ENCODE measurements at regions not wholly inside any gene's neighbourhood (a gene's known extent, or its start where the extent isn't known, plus 50 kb on each side); places are given as distances from the start of the nearest gene placed in this dataset.
"Not testable (repeated sequence)": the region's sequence is repeated elsewhere in the genome, so short reads cannot be mapped to it uniquely, and the experiment has no call there.

DNA sequence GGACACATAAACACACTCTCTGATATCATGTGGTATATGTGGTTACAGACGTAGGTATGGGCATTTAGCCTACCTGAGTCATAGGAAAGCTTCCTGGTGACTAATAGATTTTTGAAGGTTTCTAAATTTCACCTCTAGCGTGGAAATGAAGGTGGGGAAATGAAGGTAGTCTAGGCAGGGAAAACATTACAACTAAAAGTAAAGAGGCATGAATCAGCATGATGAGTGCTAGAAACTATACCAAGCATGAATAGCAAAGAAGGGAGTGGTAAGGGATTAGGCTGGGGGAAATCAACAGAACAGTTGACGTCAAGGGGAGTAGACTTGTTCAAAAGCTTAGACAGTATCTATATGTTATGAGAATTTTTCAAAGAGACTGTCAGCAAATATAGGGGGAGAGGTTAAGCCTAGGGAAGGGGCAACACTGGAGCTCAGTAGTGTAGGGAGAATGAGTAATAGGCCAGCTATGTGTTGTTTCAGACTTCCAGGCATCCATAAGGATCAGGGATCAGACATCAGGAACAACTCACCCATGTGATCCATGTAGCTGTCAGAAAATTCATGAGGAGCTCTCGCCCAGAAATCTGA is 279.3 kb upstream of the DIPK2B start:
- Histone ChIP-seq H3K4me2 (ENCODE audit: low read length) (no peak overlapping the region), H4K20me1 (ENCODE audit: insufficient read depth, low read length) (no peaks in the 10 kb centered on the region), H3K79me2 (ENCODE audit: insufficient read depth, low read length) (no peaks in the 10 kb centered on the region), H2AFZ (ENCODE audit: low read length) (no peak overlapping the region), H3K9ac (ENCODE audit: low read length) (no peak overlapping the region), H3K9me3 (ENCODE audit: low read length) (no peaks in the 10 kb centered on the region), H3K36me3 (ENCODE audit: insufficient read depth, low read length) (no peaks in the 10 kb centered on the region), H3K27me3 (ENCODE audit: insufficient read depth, low read length) (no peaks in the 10 kb centered on the region), H3F3A (ENCODE audit: insufficient read depth, low read length) (no peaks in the 10 kb centered on the region), H3K4me3 (ENCODE audit: low read depth, low read length, poor library complexity, severe bottlenecking) (no peak overlapping the region), H3K4me1 (ENCODE audit: insufficient read depth, low read length, severe bottlenecking) (no peaks in the 10 kb centered on the region), H3K9me2 (ENCODE audit: low read depth, low read length) (no peaks in the 10 kb centered on the region), H3K27ac (ENCODE audit: low read depth, low read length, poor library complexity, severe bottlenecking) (no peak overlapping the region)
- TF ChIP-seq CTCF (IDR thresholded peaks at IDR 0.05; ENCODE audit: low read length) (no peak), EZH2 (IDR thresholded peaks at IDR 0.05; ENCODE audit: borderline replicate concordance, low read length) (no peak)

- no peak overlapping the region for H3K4me2 ChIP-seq (ENCODE audit: low read length)
- no peak overlapping the region for H3K27ac ChIP-seq (ENCODE audit: low read depth, low read length, poor library complexity, severe bottlenecking)
- H4K20me1 ChIP-seq (ENCODE audit: insufficient read depth, low read length) = no peaks in the 10 kb centered on the region
- H2AFZ ChIP-seq (ENCODE audit: low read length) = no peak overlapping the region
- TF ChIP-seq CTCF (IDR thresholded peaks at IDR 0.05; ENCODE audit: low read length) (no peak), EZH2 (IDR thresholded peaks at IDR 0.05; ENCODE audit: borderline replicate concordance, low read length) (no peak)
- no peaks in the 10 kb centered on the region for H3K9me2 ChIP-seq (ENCODE audit: low read depth, low read length)
- no peak overlapping the region for H3K9ac ChIP-seq (ENCODE audit: low read length)
- H3K9me3 ChIP-seq (ENCODE audit: low read length) = no peaks in the 10 kb centered on the region
- no peaks in the 10 kb centered on the region for H3K4me1 ChIP-seq (ENCODE audit: insufficient read depth, low read length, severe bottlenecking)
- H3F3A ChIP-seq (ENCODE audit: insufficient read depth, low read length) = no peaks in the 10 kb centered on the region
- no peaks in the 10 kb centered on the region for H3K36me3 ChIP-seq (ENCODE audit: insufficient read depth, low read length)
- H3K27me3 ChIP-seq (ENCODE audit: insufficient read depth, low read length) = no peaks in the 10 kb centered on the region
- H3K79me2 ChIP-seq (ENCODE audit: insufficient read depth, low read length) = no peaks in the 10 kb centered on the region
- H3K4me3 ChIP-seq (ENCODE audit: low read depth, low read length, poor library complexity, severe bottlenecking) = no peak overlapping the region
Observed at GRCh38 chrX:45479196-45479834, 278.6 kb upstream of the DIPK2B start.

- Histone ChIP-seq H3K9me2 (ENCODE audit: low read depth, low read length) (no peaks in the 10 kb centered on the region), H2AFZ (ENCODE audit: low read length) (no peak overlapping the region), H4K20me1 (ENCODE audit: insufficient read depth, low read length) (no peaks in the 10 kb centered on the region), H3K9ac (ENCODE audit: low read length) (no peak overlapping the region), H3K9me3 (ENCODE audit: low read length) (no peaks in the 10 kb centered on the region), H3K27me3 (ENCODE audit: insufficient read depth, low read length) (no peaks in the 10 kb centered on the region), H3K36me3 (ENCODE audit: insufficient read depth, low read length) (no peaks in the 10 kb centered on the region), H3K4me2 (ENCODE audit: low read length) (no peak overlapping the region), H3K4me1 (ENCODE audit: insufficient read depth, low read length, severe bottlenecking) (no peaks in the 10 kb centered on the region), H3F3A (ENCODE audit: insufficient read depth, low read length) (no peaks in the 10 kb centered on the region), H3K27ac (ENCODE audit: low read depth, low read length, poor library complexity, severe bottlenecking) (no peak overlapping the region), H3K79me2 (ENCODE audit: insufficient read depth, low read length) (no peaks in the 10 kb centered on the region), H3K4me3 (ENCODE audit: low read depth, low read length, poor library complexity, severe bottlenecking) (no peak overlapping the region)
- no peak for TF ChIP-seq EZH2 (IDR thresholded peaks at IDR 0.05; ENCODE audit: borderline replicate concordance, low read length)
- TF ChIP-seq CTCF (IDR thresholded peaks at IDR 0.05; ENCODE audit: low read length) = no peak
Observed at GRCh38 chrX:45472968-45473367, 272.3 kb upstream of the DIPK2B start.

DNA sequence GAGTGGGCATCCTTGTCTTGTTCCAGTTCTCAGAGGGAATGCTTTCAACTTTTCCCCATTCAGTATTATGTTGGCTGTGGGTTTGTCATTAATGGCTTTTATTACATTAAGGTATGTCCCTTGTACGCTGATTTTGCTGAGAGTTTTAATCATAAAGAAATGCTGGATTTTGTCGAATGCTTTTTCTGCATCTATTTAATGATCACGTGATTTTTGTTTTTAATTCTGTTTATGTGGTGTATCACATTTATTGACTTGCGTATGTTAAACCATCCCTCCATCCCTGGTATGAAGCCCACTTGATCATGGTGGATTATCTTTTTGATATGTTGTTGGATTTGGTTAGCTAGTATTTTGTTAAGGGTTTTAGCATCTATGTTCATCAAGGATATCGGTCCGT is 266.9 kb upstream of the DIPK2B start:
- H3K4me1 ChIP-seq (ENCODE audit: insufficient read depth, low read length, severe bottlenecking); H3K4me3 ChIP-seq (ENCODE audit: low read depth, low read length, poor library complexity, severe bottlenecking); H3K4me2 ChIP-seq (ENCODE audit: low read length); H3F3A ChIP-seq (ENCODE audit: insufficient read depth, low read length); H3K9ac ChIP-seq (ENCODE audit: low read length); H3K9me3 ChIP-seq (ENCODE audit: low read length); H3K9me2 ChIP-seq (ENCODE audit: low read depth, low read length); H3K36me3 ChIP-seq (ENCODE audit: insufficient read depth, low read length); H3K27ac ChIP-seq (ENCODE audit: low read depth, low read length, poor library complexity, severe bottlenecking); H3K79me2 ChIP-seq (ENCODE audit: insufficient read depth, low read length); H2AFZ ChIP-seq (ENCODE audit: low read length); H3K27me3 ChIP-seq (ENCODE audit: insufficient read depth, low read length); H4K20me1 ChIP-seq (ENCODE audit: insufficient read depth, low read length): not testable (repeated sequence)

GRCh38 chrX:45455732-45456131 is 255.1 kb upstream of the DIPK2B start:
- H3K9me3 ChIP-seq (ENCODE audit: low read length); H3K4me1 ChIP-seq (ENCODE audit: insufficient read depth, low read length, severe bottlenecking); H3K4me2 ChIP-seq (ENCODE audit: low read length); H3K9ac ChIP-seq (ENCODE audit: low read length); H3K9me2 ChIP-seq (ENCODE audit: low read depth, low read length); H3K27ac ChIP-seq (ENCODE audit: low read depth, low read length, poor library complexity, severe bottlenecking); H3K4me3 ChIP-seq (ENCODE audit: low read depth, low read length, poor library complexity, severe bottlenecking); H3K27me3 ChIP-seq (ENCODE audit: insufficient read depth, low read length); H2AFZ ChIP-seq (ENCODE audit: low read length); H3K79me2 ChIP-seq (ENCODE audit: insufficient read depth, low read length); H4K20me1 ChIP-seq (ENCODE audit: insufficient read depth, low read length); H3F3A ChIP-seq (ENCODE audit: insufficient read depth, low read length); H3K36me3 ChIP-seq (ENCODE audit: insufficient read depth, low read length): not testable (repeated sequence)

Measured in OCI-LY1 (cell line).